NCI-H2081 treated with DMSO at 0.1 percent for 48 hours (cell line): ENCODE measurements at regions not wholly inside any gene's neighbourhood (a gene's known extent, or its start where the extent isn't known, plus 50 kb on each side); places are given as distances from the start of the nearest gene placed in this dataset.

Experiments used
- DNase-seq: peaks from one replicate; lab custom pipeline; 2025; lab: John Stamatoyannopoulos, UW

GRCh38 chr11:28736256-28736655 is 628.1 kb downstream of the METTL15 start:
- no peak for DNase-seq

- DNase-seq, result no peak
These were observed 627.3 kb downstream of the METTL15 start for GRCh38 chr11:28735511-28735910.

GRCh38 chr11:28730889-28731288 is 622.7 kb downstream of the METTL15 start:
- DNase-seq, result no peak

- no peak for DNase-seq
These were observed 622.1 kb downstream of the METTL15 start for GRCh38 chr11:28730336-28730735.

GRCh38 chr11:28729339-28729738 is 621.2 kb downstream of the METTL15 start:
- no peak for DNase-seq

GRCh38 chr11:28728666-28729065 is 620.5 kb downstream of the METTL15 start:
- DNase-seq, result no peak

- DNase-seq, result no peak
These were observed 619.1 kb downstream of the METTL15 start for GRCh38 chr11:28727254-28727653.

GRCh38 chr11:28726432-28726831 is 618.2 kb downstream of the METTL15 start:
- DNase-seq, result no peak

- DNase-seq, result no peak
These were observed 607.5 kb downstream of the METTL15 start for GRCh38 chr11:28715726-28716125.

- no peak for DNase-seq
These were observed 605.7 kb downstream of the METTL15 start for GRCh38 chr11:28713850-28714249.

- no peak for DNase-seq
These were observed 599.9 kb downstream of the METTL15 start for GRCh38 chr11:28708075-28708474.

- DNase-seq, result no peak
These were observed 596.6 kb downstream of the METTL15 start for GRCh38 chr11:28704801-28705200.

- no peak for DNase-seq
These were observed 595.2 kb downstream of the METTL15 start for GRCh38 chr11:28703371-28703770.

- no peak for DNase-seq
These were observed 594.7 kb downstream of the METTL15 start for GRCh38 chr11:28702871-28703270.

- no peak for DNase-seq
These were observed 594.2 kb downstream of the METTL15 start for GRCh38 chr11:28702450-28702790.

GRCh38 chr11:28701760-28702449 is 593.7 kb downstream of the METTL15 start:
- no peak for DNase-seq

- DNase-seq, result no peak
These were observed 591.5 kb downstream of the METTL15 start for GRCh38 chr11:28699701-28700100.

GRCh38 chr11:28697920-28698827 is 590.0 kb downstream of the METTL15 start:
- no peak for DNase-seq

- no peak for DNase-seq
These were observed 588.4 kb downstream of the METTL15 start for GRCh38 chr11:28696591-28696990.

GRCh38 chr11:28690746-28691145 is 582.6 kb downstream of the METTL15 start:
- no peak for DNase-seq

GRCh38 chr11:28684011-28684586 is 575.9 kb downstream of the METTL15 start:
- DNase-seq, result no peak

- DNase-seq, result no peak
These were observed 571.7 kb downstream of the METTL15 start for GRCh38 chr11:28679795-28680468.
